AG09319 (cell line): ENCODE measurements at regions not wholly inside any gene's neighbourhood (a gene's known extent, or its start where the extent isn't known, plus 50 kb on each side); places are given as distances from the start of the nearest gene placed in this dataset.
"Not testable (repeated sequence)": the region's sequence is repeated elsewhere in the genome, so short reads cannot be mapped to it uniquely, and the experiment has no call there.

Source experiments
- DNase-seq: peaks from one replicate; pipeline ENCODE4 v3.0.0-alpha.2; 2010; ENCODE audit warnings: low read depth; ENCODE audit errors: extremely low read depth
- TF ChIP-seq, protein P1 (sequence below): IDR thresholded peaks from 2 replicates; pipeline ENCODE4 v1.5.1; 2011; ENCODE audit warnings: low read depth, mild to moderate bottlenecking, inconsistent platforms, low read length, moderate library complexity

DNA sequence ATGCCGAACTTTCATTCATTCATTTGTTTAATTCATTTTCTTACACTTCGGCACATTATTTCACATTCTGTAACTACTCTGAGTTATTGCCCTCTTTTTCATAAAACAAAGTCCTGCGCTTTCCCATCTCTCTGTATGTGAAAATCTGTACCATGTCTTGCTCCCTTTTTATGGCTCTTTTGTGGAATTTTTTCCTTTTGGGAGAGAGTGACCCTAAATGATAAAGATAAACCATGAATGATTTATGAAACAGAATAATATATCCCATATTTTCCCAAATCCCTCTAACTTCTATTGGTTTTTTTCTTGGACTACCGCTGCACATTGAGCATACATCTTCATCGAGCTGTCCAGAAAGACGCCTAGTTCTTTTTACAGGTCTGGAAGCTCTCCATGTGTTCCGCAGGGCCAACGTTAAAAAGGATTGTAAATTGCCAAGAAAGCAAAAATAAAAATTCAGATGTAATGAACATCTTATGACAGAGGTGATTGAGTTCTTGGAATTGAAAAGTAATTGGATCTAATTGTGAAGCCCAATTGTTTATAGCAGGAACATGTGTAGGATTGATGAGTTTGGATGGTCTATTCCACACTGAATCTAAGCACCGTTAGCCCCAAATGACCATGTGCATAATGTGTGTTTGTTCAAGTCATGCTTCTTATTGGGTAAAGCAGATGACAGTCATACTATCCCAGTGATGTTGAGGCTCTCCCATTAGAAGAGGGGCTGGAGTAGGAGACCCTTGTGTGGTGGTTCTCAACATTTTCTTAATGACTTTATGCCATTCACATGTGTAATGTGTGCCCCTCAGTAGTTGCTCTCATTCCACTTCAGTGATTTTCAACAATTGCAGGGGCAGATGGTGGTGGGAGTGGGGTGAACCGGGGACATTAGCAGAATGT is 378.9 kb downstream of the DLEU7 start:
- no peak for DNase-seq
- TF ChIP-seq, protein P1, sequence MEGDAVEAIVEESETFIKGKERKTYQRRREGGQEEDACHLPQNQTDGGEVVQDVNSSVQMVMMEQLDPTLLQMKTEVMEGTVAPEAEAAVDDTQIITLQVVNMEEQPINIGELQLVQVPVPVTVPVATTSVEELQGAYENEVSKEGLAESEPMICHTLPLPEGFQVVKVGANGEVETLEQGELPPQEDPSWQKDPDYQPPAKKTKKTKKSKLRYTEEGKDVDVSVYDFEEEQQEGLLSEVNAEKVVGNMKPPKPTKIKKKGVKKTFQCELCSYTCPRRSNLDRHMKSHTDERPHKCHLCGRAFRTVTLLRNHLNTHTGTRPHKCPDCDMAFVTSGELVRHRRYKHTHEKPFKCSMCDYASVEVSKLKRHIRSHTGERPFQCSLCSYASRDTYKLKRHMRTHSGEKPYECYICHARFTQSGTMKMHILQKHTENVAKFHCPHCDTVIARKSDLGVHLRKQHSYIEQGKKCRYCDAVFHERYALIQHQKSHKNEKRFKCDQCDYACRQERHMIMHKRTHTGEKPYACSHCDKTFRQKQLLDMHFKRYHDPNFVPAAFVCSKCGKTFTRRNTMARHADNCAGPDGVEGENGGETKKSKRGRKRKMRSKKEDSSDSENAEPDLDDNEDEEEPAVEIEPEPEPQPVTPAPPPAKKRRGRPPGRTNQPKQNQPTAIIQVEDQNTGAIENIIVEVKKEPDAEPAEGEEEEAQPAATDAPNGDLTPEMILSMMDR = no peak

DNA sequence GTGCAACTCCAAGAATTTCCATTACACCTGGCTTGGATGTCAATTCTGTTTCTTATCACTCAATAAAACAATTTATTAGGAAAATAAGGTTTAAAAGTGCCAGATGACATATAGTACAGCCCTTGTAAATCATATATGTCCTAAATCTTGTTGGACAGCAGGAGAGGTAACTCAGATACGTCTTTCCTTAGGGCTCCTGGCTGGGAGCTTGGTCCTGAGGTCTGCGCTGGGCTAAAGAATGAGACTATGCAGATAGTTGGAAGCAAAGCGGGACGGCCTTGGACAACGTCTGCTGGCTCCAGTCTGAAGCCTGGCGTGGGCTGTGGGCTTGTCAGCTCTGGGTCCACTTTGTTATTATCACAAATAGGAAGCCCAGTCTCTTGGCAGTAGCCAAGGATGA is 377.0 kb downstream of the DLEU7 start:
- TF ChIP-seq, protein P1 = no peak
- DNase-seq = no peak

- TF ChIP-seq, protein P1 = no peak
- no peak for DNase-seq
These were observed 376.1 kb downstream of the DLEU7 start for GRCh38 chr13:50467156-50468110.

- no peak for DNase-seq
- TF ChIP-seq, protein P1 = no peak
These were observed 374.4 kb downstream of the DLEU7 start for GRCh38 chr13:50468849-50469669.

DNA sequence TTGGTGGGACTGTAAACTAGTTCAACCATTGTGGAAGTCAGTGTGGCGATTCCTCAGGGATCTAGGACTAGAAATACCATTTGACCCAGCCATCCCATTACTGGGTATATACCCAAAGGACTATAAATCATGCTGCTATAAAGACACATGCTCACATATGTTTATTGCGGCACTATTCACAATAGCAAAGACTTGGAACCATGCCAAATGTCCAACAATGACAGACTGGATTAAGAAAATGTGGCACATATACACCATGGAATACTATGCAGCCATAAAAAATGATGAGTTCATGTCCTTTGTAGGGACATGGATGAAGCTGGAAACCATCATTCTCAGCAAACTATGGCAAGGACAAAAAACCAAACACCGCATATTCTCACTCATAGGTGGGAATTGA is 370.4 kb downstream of the DLEU7 start:
- DNase-seq = not testable (repeated sequence)

- DNase-seq = no peak
- TF ChIP-seq, protein P1 = no peak
These were observed 369.3 kb downstream of the DLEU7 start for GRCh38 chr13:50474088-50474662.
